ENCODE measurements at regions not wholly inside any gene's neighbourhood (a gene's known extent, or its start where the extent isn't known, plus 50 kb on each side); places are given as distances from the start of the nearest gene placed in this dataset.

DNA sequence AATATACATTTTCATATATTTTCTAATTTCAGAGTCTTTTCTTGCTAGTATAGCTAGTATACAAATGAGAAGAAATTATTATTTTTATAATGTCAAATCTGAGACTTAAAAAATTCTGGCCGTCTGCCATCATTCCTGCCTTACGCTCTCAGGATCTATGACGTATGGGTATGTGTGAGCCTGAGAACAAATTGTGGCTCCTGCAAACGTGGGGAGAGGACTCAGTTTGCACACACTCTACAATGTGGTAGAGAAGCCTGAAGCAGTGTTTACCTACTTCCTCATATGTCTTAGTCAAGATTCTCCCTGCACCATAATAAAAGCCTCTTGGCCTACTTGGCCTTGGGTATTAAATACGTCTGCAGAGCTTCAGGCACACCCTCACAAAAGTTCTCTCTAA lies 825.4 kb downstream of the SEMA5A start:
- no peak for TF ChIP-seq EZH2phosphoT487 (IDR thresholded peaks at IDR 0.05; ENCODE audit: borderline replicate concordance, low read length)
- TF ChIP-seq CTCF (IDR thresholded peaks at IDR 0.05; ENCODE audit: low read depth, low read length, poor library complexity, severe bottlenecking) = no peak
